Activated CD4-positive, alpha-beta T cell treated with anti-CD3 and anti-CD28 coated beads, Interleukin-10, Interleukin-2, amounts not matched to agents 100 ng/mL and 50 ng/mL, durations not matched to agents 16 hours and 8 hours (primary cell): ENCODE measurements at regions not wholly inside any gene's neighbourhood (a gene's known extent, or its start where the extent isn't known, plus 50 kb on each side); places are given as distances from the start of the nearest gene placed in this dataset.

Experiments
- DNase-seq: peaks from one replicate; pipeline ENCODE4 v3.0.0-alpha.2; 2020

DNA sequence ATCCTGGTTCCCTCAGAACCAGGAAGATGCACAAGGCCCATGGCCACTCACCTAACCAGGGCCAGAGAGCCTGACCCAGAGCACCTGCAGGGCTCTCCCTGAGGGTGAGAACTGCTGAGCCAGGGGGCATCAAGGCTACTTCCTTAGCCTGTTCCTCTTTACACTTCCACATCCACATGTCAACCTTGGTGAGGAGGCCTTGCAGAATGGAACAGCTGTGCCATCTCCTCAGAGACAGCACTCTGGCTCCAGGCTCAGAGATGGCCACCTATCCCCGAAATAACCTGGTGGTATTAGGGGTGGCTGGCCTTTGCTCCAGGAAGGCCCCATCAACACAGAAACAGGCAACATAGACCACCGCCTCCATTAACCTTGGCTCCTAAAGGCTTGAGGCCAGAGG, 473.0 kb downstream of the RPS24 start:
- DNase-seq = no peak

DNA sequence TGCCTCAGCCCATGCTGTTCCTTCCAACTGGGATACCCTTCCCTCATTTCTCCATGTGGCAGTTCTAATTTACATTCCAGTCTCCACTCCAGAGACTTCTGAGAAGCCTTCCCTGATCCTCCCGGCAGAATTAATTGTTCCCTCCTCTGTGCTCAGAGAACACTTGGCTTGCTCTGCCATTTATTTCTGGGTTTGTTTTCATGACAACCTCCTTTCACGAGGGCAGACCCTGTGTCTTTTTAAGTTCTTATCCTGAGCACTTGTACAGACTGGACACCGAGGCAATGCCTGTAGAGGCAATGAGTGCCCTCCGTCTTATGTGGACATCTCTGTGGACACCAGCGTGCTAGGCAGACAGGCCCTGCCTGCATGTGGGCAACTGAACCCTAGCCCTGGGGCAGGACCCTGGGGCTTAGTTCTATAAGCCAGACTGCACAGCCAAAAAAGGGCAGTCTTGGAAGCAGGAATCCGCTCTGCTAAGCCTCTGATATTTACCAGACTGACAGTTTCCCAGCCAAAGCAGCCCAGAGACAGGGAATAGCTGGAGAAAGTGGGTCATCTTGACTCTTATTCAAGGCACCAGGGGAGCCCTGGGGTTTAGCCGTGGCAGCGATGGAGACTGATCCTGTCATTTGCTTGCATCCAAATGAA, 474.0 kb downstream of the RPS24 start:
- no peak for DNase-seq

DNA sequence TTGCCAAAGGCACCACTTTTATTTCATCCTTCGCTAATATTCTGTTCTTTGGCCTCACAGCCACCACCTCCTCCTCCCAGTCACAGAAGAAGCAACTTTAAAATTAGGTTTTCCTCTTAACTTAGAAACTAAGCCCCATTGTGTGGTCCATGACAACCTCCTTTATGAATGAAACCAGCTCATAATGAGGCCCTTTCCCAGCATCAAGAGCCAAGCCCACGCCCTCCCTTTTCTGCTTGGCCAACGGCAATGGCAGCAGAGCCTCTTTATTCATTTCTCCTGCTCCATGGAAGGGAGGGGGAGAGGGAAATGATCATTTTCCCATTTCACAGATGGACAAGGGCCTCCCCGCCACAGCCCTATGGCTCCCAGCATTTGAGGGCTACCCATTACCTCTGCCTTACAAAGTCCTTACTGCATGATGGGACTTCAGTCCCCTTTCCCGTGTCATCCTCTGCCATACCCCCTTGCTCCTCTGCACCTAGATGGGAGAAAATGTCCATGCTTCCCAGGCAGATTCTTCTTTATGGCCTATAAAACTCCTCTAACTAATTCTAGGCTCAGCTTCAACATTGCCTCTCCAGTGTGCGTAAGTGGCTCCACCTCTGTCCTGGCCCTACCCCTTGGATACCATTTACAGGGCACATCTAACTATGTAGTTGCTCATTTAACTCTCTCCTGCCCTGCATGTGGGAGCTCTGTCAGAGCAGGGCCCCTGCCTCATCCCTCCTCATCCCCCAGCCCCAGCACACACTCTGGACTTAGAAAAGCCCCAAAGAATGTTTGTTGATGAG, 475.5 kb downstream of the RPS24 start:
- DNase-seq = no peak

DNA sequence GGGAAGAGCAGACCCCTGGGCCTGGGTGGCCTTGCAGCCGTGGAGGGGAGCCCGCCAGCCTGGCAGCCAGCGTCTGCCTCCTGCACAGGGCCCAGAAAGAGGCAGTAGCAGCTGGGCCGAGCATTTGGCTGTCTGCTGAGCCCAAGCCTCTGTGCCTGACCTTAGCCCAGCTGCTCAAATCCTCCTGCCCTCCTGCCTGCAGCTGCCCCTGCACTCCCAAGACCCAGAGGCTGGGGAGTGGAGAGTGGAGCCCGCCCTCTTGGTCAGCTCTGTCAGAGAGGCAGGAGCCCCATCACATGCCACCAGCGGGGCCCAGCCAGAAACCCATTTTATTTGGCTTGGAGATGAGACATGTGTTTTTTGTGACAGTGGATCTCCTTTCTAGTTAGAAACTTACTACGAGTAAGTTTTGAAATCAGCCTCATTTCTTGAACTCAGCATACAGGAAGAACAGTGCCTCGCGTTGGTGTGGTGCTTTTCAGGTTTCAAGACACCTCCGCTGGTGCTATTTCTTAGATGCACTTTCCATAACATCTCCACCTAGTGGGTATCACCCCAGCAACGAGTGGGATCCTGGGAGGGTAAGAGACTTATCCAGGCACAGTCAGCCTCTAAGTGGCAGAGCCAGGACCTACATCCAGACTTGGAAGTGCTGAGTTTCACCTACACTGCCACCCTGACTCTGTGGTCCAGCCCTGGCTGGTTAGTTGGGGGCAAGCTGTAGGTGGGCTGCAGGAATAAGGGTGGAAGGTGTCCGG, 477.1 kb downstream of the RPS24 start:
- DNase-seq = no peak

DNA sequence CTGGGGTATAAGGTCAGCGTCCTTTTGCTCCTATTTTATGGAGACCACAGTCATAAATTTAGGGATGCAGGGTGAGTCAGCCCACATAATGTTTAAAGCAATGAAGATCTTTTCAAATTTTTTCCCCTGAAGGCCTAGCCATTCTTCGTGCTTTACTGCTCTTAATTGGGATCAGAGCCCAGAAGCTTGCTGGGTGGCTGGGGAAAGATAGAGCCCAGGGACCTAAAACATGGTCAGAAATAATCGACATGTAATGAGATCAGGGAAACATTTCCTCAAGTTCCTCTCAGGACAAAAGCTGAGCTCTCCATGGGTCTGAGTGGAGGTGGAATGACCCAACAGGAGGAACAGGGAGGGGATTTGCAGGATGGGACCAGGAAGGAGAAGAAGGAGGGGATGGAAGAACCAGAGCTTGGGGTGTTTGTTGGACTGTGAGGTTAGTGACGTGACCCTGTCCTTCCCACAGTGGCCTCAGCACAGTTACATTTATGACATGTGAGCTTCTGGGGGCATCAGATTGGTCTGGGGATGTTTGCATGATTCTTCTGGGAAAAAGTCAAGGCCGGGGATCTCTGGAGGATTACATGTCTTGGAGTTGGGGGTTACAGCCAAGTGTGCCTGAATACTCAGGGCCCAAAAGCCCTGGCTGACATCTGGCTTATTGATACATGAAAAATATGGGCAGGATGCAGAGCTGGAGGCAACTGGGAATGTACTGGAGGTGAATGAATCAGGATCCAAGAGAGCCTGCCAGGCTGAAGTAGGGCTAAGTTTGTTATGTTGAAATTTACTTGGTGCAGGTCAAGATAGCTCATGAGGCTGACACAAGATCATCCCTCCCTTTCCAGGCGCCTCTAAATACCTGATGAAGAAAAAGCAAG, 477.9 kb downstream of the RPS24 start:
- DNase-seq = no peak

DNA sequence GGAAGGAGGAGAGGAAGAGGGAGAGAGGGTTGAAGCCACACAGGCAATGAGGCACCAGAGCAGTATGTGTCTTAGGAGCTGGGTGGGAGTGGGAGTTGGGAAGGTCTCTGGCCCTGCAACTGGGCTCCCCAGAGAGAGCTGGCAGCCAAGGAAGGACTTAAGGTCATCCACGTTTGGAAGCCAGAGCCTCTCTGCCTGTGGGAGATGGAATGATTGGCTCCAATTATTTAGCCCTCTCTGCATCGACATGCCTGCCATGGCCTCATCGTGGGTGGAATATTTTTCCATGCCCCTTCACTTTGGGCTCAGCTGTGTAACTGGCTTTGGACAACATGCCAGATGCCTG, 478.5 kb downstream of the RPS24 start:
- no peak for DNase-seq

DNA sequence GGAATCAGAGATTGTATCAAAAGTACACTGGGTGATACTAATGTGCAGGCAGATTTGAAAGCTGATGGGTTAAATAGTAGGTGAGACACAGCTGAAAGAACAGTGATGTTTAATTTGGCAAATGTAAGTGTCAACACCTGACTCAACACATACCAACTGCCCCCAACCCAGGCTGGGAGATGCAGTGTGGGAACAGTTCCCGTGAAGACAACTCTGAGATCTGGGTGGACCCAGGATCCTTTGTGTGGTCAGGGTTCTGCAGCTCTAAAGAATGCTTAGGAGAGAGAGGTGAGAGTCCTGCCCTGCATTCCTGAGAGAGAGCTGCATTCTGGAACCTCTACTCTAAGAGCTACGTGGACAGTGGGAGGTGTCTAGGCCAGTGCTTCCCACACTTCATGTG, 479.7 kb downstream of the RPS24 start:
- no peak for DNase-seq

DNA sequence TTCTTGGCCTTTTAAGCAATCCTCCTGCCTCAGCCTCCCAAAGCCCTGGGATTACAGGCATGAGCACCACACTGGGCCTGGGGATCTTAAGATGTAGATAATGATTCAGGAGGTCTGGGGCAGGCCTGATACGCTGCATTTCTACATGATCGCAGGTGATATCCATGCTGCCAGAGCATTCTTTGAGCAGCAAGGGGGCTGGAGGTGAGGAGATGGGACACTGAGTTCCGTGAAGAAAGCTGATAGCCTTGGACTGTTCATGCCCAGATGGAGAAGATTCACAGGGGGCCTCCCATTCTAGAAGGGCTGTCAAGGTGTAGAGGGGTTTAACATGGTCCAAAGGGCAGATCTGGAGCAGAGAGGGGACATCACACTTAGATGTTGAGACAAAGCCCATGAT, 480.3 kb downstream of the RPS24 start:
- DNase-seq = no peak

DNA sequence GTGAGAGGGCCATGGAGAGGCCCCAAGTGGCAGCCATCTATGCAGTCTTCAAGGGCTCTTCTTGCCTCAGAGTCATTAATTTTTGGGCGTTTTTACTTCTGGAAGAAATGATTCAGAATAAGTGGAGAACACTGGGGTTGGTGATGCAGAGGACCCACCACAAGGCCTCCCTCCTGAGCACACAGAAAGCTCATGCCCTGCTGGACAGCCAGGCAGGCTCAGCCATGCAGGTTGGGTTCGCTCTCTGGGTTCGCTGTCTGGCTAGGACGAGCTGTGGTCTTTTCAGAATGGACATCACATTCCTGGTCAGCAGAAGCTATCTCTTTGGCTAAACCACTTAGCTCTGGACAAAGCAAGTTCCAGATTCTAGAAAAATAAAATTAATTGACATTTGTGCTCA, 480.8 kb downstream of the RPS24 start:
- DNase-seq = no peak

DNA sequence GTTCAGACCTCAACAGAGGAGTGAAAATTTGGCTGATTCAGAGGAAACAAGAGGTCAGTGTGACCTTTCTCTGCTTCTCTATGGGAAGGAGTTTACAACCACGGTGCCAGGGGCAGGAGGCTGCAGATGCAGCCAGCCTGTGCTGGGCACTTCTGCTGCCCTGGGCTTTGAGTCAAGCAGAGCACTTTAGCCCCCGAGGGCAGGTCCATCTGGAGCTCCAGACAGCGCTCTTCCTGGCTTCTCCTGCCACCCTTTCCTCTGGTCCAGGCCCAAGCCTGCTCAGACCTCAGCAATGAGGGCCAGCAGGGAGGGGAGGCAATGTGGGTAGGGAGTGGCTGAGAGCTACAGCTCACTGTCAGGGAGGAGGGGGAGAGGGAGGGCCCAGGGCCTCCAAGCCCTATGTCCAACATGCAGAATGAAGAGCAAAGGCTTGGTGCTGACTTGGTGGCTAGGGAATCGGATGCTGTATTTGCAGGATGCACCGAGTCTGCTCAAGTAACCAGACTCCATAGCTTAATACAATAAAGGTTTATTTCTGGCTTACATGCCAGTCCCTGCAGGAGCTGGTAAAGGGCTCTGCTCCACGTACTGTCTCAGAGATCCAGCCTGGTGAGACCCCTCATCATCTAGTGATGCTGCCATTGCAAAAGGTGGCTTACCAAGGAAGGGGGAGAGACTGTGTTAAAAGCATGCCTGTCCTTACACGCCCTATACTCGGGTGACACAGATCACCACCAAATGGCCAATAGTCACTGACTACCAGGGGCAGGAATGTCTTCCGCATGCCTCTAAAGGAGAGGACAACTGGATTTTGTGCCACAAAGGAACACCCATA, 481.6 kb downstream of the RPS24 start:
- no peak for DNase-seq

DNA sequence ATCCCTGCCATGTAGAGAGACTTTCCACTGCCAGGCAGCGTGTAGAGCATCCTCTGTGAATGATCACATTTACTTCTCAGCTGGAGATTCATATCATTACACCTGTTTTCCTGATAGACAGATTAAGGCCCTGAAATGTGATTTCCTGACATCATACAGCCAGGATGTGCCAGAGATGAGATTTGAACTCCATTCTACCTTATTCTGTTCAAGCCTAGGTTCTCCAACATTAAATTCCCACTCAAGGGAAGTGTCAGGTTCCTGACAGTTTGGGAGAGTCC, 482.1 kb downstream of the RPS24 start:
- no peak for DNase-seq

DNA sequence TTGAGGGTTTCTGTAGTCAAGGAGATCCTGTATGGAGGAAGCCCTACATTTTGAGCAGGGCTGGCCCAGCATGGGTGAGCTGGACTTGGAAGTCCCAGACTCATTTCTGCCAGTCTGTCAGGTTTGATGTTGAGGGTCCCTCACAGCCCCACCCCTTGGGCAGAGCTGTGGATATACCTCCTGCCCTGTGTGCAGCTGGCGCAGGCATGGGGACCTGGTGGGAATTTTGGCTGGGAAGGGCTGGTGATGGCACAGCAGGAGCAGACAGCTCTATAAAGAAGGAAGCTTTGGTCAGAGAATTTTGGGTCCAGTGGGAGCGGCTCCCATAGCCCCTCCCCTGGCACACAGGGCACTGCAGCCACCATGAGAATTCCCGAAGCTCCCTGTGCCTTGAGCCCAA, 482.6 kb downstream of the RPS24 start:
- DNase-seq = no peak

DNA sequence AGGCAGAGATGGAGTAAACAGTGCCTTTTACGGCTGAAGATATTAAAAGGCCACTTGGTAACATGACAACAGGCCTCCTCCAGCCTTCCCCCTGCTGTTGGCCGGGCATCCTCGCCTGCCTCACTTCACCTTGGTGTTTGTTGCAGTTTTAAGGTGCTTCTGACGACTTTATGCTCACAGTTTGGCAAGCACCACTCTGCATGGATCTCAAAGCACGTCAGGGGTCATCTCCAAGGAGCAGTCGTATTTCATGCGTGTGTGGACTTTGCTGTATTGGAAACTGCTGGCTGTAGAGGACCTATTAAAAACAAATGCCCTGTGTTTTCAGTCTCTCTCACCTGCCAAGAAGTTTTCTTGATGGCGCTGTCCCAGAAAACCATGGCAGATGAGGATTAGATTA, 483.1 kb downstream of the RPS24 start:
- no peak for DNase-seq

DNA sequence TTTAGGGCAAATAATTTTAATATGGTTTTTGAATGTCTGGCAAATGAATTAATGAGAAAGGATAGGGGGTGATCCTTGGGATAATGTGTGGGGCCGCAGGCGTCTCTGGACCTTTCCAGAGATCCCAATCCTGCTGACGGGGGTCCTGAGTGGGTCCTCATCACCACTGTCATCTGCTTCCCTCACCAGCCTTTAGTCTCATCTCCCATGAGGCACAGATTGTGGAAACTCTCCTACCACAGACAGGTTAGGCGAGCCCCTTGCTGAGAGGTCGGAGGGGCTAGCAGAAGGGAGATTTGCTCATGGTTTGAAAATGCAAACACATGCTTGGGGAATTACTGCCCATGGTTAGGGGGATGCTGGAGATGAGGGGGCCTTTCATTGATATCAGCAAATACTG, 484.6 kb downstream of the RPS24 start:
- no peak for DNase-seq

DNA sequence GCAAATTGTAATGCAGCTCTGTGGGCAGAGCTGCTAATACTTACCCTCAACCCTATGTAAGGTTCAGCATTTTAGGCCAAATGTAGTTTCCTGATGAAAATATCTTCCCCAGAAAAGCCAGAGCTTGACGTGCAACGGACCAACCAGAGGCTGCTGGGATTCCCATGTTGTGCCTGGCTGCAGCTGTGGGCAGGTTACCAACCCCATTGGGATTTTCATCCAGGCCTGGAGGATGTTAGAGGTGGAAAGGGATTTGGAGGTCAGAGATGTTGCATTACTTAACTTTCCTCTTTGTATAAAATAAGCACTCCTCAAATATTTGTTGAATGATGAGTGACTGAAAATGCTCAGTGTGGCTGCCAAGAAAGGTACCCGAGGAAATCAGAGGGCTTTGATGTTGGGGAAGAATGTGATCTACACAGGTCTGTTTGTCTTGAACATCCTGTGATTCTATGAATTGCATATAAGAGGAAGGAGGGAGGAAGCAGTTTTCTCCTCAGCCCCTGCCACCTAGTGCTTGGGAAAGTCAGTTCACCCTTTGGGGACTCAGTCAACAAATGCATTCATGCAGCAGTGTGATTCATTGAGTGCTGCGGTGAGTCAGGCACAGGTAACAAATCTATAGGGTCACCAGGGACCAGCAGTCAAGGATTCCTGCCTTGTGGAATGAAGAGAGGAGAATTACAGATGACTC, 487.2 kb downstream of the RPS24 start:
- DNase-seq = no peak

DNA sequence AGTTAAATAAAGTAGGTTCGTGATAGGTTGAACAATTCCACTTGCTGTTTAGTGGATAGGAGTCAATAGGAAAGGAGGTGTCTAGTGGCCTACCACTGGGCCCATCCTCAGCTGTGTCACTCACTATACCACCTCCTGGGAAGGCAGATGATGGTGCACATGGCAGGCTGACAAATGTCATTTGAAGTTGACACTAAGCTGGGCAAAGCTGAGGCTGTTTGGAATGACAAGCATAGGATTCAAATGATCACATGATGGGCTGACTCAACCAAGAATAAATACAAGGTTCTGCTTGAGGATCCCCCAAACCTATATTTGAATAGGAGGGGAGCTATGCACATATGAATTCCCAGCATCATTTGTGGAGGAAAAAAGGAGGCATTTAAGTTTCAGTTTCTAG, 489.8 kb downstream of the RPS24 start:
- DNase-seq = no peak

DNA sequence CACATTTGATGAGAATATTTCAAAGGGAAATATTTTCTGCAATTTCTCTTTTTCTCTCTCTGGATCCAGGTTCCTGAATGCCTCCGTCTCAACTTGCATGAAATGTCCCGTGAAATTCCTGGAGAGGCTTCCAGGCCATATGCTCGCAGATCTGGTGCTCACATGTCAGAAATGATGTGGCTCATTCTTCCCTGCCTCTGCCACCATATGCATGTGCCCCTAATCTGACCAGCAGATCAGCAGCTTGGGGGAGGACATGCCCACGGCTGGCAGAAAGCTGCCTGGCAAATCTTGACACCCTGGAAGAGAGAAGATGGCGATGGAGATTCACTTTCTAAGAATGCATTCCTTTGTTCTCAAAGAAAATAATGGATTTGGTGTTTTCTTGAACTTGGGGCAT, 490.7 kb downstream of the RPS24 start:
- DNase-seq = no peak

DNA sequence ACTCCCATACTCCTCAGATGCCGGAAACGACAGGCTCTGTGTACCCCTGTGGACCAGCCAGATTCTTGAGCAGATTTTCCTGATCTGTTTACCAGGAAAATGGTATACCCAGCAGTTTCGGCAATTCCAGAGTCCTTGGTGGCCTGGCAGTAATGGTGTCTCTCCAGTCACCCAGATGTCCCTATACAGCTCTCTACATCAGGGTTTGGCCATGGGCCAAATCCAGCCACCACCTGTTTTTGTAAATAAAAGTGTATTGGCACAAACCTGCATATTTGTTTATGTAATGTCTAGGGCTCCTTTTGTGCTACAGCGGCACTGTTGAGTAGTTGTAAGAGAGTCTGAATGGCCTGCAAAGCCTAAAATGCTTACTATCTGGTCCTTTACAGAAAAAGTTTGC, 491.3 kb downstream of the RPS24 start:
- DNase-seq = no peak

DNA sequence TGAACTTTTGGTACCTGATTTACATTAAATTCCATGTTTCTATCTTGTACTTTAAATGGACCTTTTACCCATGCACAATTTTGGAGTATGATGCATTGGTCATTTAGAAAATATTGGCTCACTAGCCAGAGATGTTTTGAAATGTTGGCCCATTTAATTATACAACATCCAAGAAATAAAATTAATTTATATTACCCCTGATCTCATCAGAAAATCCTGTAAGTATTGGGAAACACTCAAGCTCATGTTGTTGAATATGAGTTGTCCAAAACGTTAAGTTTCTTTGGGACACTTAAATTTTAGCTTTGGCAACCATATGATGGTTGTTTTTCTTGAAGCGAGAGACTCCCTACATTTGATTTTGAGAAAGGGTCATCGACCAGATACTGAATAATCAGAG, 492.7 kb downstream of the RPS24 start:
- DNase-seq = no peak

DNA sequence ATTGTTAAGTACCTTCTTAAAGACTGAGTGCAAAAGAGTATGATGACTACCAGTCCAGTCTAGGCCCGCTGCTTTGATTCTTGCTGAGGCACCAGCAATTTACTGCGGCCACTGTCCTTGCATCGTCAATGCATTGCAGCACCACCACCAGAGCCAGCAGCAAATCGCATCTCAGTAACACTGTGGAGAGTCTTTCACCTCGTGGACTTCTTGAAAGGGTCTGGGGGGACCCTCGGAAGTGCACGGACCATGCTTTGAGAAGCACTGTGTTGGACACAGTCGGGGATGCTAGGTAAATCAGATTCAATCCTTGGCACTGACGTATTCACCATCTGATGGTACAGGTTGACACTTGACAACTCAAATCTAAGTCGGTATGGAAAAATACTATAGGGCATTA, 493.6 kb downstream of the RPS24 start:
- DNase-seq = no peak

DNA sequence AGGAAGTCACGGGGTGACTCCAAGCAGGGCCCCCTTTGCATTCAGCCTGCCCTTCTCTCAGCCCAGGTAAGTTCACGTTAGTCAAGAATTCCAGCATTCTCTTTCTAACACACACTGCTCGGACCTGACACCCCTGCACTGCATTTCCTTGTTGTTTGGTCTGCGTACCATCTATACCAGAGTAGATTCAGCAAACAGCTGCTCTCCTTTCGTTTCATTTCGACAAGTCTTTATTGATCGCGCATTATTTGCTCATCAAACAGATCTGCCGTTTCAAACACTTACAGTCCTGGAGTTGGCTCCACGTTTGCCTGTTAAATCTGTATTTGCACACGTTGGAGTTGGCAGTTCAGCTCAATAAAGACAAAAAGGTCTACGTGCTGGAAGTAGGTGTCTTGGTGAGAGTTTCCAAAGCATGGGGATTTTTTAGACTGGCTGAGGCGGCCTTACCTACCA, 495.1 kb downstream of the RPS24 start:
- no peak for DNase-seq

DNA sequence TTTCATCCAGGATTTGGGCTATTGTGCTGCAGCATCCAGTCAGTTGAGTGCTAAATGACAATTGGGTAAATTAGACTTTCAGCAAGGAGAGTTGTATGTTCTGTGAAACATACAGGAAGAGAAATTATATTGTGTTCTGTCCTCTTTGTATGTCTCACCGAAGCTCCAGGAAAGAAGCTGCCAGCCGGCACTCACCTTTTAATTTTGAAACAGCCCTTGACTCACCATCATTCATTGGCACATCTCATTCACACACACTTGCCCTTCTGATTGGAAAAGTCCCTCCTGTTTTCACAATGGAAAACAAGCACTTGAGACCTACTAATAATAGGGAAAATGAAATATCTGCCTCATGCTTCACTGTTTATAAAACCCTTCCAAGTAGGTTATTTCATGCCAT, 495.6 kb downstream of the RPS24 start:
- DNase-seq = no peak
